Ectodermal cell (in vitro differentiated cells): ENCODE measurements at regions not wholly inside any gene's neighbourhood (a gene's known extent, or its start where the extent isn't known, plus 50 kb on each side); places are given as distances from the start of the nearest gene placed in this dataset.

ENCODE experiments used
- H3K27ac ChIP-seq: 2 replicates; pipeline ENCODE4 v1.7.0; 2013; ENCODE audit warnings: mild to moderate bottlenecking, low read depth, low read length; ENCODE audit not compliant: insufficient read depth, poor library complexity, severe bottlenecking
- H3K27me3 ChIP-seq: 2 replicates; pipeline ENCODE4 v1.7.0; 2013; ENCODE audit warnings: mild to moderate bottlenecking, low read length; ENCODE audit not compliant: insufficient read depth, control insufficient read depth, poor library complexity, severe bottlenecking
- H3K36me3 ChIP-seq: one replicate; pipeline ENCODE4 v1.7.0; 2013; ENCODE audit warnings: low read length; ENCODE audit not compliant: control insufficient read depth, insufficient read depth
- H3K4me1 ChIP-seq: one replicate; pipeline ENCODE4 v1.7.0; 2013; ENCODE audit warnings: low read length; ENCODE audit not compliant: control insufficient read depth, insufficient read depth
- H3K4me3 ChIP-seq: 2 replicates; pipeline ENCODE4 v1.7.0; 2013; ENCODE audit warnings: low read depth, low read length, control low read depth; ENCODE audit not compliant: insufficient read depth
- H3K9me3 ChIP-seq: 2 replicates; pipeline ENCODE4 v1.7.0; 2013; ENCODE audit warnings: mild to moderate bottlenecking, low read length, moderate library complexity; ENCODE audit not compliant: control insufficient read depth
- WGBS, 2 experiments: methylation state at CpG; one replicate each; pipeline ENCODE4 v1.1.7; 2013; ENCODE audit warnings: missing lambda C conversion rate in 2 of 2; 5-methylcytosine and 5-hydroxymethylcytosine counted together

DNA sequence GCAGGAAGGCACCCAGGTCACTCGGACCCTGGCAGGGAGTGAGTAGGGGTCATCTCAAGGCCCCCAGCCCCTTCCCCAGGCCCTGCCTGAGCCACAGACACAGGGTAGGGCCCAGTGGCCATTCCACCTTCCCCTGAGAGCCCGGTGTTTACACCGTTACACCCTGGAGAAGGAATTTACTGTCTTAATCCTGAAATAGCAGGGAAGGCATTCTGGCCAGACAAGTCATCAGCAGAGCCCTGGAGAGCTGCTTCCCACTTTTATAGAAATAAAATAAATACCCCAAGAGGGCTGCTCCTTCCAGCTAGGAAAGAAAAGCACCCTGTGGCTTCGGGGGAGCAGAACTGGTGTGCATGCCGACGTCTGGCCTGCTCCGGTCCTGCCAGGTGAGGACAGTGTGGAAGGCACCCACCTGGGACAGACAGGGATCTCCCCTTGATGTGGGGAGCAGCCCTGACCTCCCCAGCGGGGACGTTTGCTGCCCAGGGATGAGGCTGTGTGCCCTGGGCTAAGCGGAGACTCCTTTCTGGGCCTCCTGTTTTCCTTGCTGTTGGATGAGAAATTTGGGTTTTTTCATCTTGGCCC, 180.0 kb downstream of the MN1 start:
- H3K27me3 ChIP-seq = no peaks in the 10 kb centered on the region
- H3K4me3 ChIP-seq = no peak overlapping the region
- H3K9me3 ChIP-seq = no peaks in the 10 kb centered on the region
- H3K4me1 ChIP-seq = peaks cover 10% of the 10 kb centered on the region
- H3K27ac ChIP-seq = no peak overlapping the region
- 76 to 82% methylated on average over 10 of the region's 10 CpGs for WGBS, 2 experiments
- H3K36me3 ChIP-seq = no peaks in the 10 kb centered on the region

DNA sequence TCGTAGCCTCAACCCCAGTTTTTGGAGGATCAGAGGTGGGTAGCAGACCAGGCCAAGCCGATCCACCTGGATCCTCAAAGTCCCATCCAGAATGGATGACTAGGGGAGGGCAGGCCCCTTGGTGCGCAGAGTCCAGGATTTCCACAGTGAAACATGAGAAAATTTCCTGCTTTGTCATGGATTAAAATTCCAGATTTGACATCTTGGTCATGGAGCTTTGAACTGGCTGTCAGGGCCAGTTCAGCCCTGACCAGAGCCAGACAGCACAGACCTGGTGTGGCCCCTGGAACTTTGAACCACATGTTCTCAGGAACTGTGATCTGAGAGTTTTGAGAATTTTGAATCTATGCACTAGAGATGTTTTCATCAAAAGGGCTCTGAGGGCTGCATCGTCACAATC, 177.5 kb downstream of the MN1 start:
- H3K9me3 ChIP-seq = no peaks in the 10 kb centered on the region
- WGBS, 2 experiments = 93 to 95% methylated on average over 4 of the region's 4 CpGs
- H3K27ac ChIP-seq = no peak overlapping the region
- H3K27me3 ChIP-seq = no peaks in the 10 kb centered on the region
- no peaks in the 10 kb centered on the region for H3K36me3 ChIP-seq
- no peak overlapping the region for H3K4me3 ChIP-seq
- peaks cover 8% of the 10 kb centered on the region for H3K4me1 ChIP-seq

DNA sequence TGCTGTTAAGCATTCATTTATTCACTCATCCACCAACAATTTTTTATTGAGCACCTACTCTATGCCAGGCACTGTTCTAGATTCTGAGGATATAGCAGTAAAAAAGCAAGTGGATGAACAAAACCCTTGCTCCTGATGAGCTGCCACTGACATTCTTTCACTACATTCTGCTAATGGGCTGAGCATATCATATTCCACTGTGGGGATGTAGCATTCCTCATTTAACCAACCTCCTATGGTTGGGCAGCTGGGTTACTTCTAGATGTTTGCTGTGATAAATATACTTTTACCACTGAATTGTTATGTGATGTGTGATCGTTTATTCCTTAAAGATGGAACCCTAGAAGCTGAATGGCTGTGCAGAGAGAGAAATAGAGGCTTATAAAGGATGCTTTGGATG, 176.9 kb downstream of the MN1 start:
- WGBS, 2 experiments = 0% methylated on average over 1 of the region's 1 CpG
- Histone ChIP-seq H3K27me3 (no peaks in the 10 kb centered on the region), H3K4me1 (peaks cover 8% of the 10 kb centered on the region), H3K27ac (no peak overlapping the region), H3K36me3 (no peaks in the 10 kb centered on the region), H3K9me3 (no peaks in the 10 kb centered on the region), H3K4me3 (no peak overlapping the region)

DNA sequence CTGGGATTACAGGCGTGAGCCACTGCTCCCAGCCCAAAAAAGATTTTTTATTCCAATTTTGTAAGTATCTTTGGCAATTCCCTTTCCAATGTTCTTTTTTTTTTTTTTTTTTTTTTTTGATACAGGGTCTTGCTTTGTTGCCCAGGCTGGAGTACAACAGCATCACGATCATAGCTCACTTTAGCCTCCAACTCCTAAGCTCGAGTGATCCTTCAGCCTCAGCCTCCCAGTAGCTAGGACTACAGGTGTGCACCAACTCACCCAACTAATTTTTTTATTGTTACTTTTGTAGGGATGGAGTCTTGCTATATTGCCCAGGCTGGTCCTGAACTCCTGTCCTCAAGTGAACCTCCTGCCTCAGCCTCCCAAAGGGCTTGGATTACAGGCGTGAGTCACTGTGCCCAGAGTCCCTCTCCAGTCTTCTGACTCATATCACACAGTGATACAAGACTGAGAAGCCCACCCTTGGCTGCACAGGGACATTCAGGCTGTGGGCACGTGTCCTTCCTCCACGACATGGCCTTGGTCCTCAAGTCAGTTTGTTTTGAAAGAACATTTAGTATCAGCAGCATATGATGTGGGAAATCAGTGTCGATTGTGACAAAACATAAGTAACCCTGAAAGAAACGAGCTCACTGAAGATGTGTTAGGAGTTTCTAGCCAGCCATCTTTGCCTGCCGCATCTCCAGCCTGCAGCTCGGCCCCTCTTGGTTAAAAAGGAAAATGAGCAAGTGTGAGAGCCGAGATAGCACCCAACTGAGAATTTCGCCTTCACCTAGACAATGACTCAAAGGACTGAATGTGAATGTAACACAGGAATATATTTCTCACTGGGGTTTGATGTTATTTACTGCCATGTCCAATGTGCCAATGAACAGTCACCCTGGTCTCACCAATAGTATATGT, 175.5 kb downstream of the MN1 start:
- no peaks in the 10 kb centered on the region for H3K27me3 ChIP-seq
- H3K4me1 ChIP-seq = peaks cover 17% of the 10 kb centered on the region
- 90 to 91% methylated on average over 12 of the region's 12 CpGs for WGBS, 2 experiments
- H3K36me3 ChIP-seq = no peaks in the 10 kb centered on the region
- H3K4me3 ChIP-seq = no peak overlapping the region
- H3K9me3 ChIP-seq = no peaks in the 10 kb centered on the region
- no peak overlapping the region for H3K27ac ChIP-seq

DNA sequence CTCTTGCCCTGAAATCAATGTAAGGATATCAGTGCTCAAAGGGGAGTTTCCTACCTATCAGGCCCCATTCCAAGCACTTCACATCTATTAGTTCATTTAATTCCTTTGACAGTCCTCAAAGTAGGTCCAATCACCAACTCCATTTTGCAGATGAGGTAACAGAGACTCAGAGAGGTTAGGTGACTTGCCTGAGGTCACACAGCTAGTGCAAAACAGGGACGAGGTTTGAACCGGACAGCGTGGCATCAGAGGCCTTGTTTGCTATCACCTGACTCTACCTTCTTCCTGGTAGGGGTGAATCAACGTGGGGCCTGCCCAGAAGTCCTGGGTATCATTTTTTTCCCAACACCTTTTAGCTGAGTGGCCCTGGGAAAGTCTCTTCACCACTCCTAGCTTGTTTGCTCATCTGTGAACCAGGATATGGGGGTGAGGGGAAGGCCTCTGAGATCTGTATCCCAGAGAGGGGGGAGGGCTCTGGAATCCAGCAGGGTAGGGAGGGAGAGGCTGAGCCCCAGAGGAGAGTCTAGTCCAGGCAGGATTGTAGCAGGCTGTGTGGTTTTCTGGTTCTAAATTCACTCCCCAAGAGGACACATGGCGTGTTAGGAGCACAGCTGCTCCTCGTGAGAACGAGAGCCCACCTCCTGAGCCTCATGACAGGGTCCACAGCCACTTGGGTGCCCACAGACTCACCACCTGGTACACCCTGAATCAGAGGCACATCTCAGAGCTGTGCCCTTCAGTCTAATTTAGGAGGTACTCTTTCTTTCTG, 174.7 kb downstream of the MN1 start:
- H3K9me3 ChIP-seq = no peaks in the 10 kb centered on the region
- no peak overlapping the region for H3K27ac ChIP-seq
- no peaks in the 10 kb centered on the region for H3K36me3 ChIP-seq
- H3K4me1 ChIP-seq = peaks cover 16% of the 10 kb centered on the region
- H3K27me3 ChIP-seq = no peaks in the 10 kb centered on the region
- H3K4me3 ChIP-seq = no peak overlapping the region
- WGBS, 2 experiments = 91 to 92% methylated on average over 7 of the region's 7 CpGs

DNA sequence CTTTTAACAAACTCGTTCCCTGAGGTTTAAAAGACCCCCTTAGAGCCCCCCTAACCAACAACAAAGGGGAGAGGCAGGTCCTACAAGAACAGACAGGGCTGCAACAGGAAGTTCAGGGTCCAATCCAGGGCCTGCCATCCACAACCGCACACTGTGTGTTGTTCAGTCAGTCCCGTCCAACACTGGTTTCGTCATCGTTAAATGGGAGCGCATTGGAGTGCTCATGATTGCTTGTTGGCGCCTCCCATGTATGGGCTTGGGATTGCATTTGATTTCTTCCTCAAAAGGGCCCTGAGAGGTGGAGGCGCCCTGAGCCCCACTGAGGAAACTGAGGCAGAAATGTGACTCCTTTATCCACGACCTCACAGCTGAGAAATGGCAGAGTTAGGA, 174.1 kb downstream of the MN1 start:
- Histone ChIP-seq H3K9me3 (no peaks in the 10 kb centered on the region), H3K36me3 (no peaks in the 10 kb centered on the region), H3K4me1 (peaks cover 16% of the 10 kb centered on the region), H3K4me3 (no peak overlapping the region), H3K27ac (no peak overlapping the region), H3K27me3 (no peaks in the 10 kb centered on the region)
- 91% methylated on average over 9 of the region's 9 CpGs for WGBS, 2 experiments

DNA sequence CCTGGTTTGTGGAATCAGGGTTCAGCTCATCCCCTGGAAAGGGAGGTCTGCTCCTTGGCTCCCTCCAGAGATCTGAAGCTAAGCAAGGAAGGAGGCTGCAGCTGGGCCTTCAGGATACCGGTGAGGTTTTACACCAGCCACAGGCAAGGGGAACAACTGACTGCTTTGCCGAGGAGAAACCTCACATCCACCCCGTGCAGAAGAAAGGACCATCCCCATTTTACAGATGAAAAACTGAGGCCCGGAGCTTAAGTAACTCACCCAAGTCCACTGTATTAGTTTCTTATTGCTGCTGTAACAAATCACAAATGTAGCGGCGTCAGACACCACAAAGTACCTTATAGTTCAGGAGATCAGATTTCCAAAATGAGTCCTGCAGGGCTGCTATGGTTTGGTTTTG, 173.7 kb downstream of the MN1 start:
- WGBS, 2 experiments = 77 to 80% methylated on average over 6 of the region's 6 CpGs
- Histone ChIP-seq H3K9me3 (no peaks in the 10 kb centered on the region), H3K27ac (no peak overlapping the region), H3K4me3 (no peak overlapping the region), H3K4me1 (peaks cover 19% of the 10 kb centered on the region), H3K36me3 (no peaks in the 10 kb centered on the region), H3K27me3 (no peaks in the 10 kb centered on the region)

DNA sequence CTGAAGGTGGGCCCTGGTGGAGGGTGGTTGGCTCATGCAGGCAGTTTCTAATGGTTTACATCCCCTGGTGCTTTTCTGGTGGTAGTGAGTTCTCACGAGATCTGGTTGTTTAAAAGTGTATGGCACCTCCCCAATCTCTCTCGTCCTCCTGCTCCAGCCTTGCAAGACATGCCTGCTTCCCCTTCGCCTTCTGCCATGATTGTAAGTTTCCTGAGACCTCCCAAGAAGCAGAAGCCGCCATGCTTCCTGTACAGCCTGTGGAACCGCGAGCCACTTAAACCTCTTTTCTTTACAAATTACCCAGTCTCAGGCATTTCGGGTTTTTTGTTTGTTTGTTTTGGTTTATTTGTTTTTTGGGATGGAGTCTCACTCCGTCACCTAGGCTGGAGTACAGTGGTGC, 173.2 kb downstream of the MN1 start:
- Histone ChIP-seq H3K27ac (no peak overlapping the region), H3K4me1 (peaks cover 20% of the 10 kb centered on the region), H3K36me3 (no peaks in the 10 kb centered on the region), H3K4me3 (no peak overlapping the region), H3K27me3 (no peaks in the 10 kb centered on the region), H3K9me3 (no peaks in the 10 kb centered on the region)
- 95 to 97% methylated on average over 8 of the region's 8 CpGs for WGBS, 2 experiments

DNA sequence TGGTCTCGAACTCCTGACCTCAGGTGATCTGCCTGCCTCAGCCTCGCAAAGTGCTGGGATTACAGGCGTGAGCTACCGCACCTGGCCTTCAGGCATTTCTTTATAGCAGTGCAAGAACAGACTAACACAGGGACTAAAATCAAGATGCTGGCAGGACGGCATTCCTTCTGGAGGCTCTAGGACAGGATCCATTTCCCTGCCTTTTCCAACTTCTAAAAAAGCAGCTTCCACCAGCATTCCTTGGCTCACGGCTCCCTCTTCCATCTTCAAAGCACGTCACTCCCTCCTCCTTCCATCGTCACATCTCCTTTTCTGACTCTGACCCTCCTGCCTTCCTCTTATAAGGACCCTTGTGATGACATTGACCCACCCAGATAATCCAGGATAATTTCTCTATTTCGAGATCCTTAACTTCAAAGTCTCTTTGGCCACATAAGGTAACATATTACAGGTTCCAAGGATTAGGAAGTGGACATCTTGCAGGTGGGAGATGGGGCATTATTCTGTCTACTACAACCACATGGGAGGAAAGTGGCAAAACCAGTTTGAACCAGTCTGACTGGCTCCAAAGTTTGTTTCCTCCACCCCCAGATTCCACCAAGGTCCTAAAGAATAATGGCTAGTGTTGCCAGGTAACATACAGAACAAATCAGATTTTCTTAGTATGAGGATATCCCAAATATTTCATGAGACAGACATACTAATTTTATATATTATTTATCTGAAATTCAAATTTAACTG, 172.5 kb downstream of the MN1 start:
- Histone ChIP-seq H3K4me1 (peaks cover 17% of the 10 kb centered on the region), H3K4me3 (no peak overlapping the region), H3K9me3 (no peaks in the 10 kb centered on the region), H3K27ac (no peak overlapping the region), H3K27me3 (no peaks in the 10 kb centered on the region), H3K36me3 (no peaks in the 10 kb centered on the region)
- WGBS, 2 experiments = 90 to 94% methylated on average over 9 of the region's 9 CpGs
